ENCODE measurements at regions not wholly inside any gene's neighbourhood (a gene's known extent, or its start where the extent isn't known, plus 50 kb on each side); places are given as distances from the start of the nearest gene placed in this dataset.

GRCh38 chr6:56375806-56376205, 128.4 kb upstream of the COL21A1 start:
- no peak for TF ChIP-seq CTCF (IDR thresholded peaks at IDR 0.05; ENCODE audit: insufficient read depth, low read length, severe bottlenecking)
- DNase-seq (ENCODE audit: low read depth) (no peak), FAIRE-seq (no peak)
- Histone ChIP-seq H3K27me3 (ENCODE audit: control insufficient read depth, insufficient read depth, low read length) (no peaks in the 10 kb centered on the region), H3K4me3 (ENCODE audit: low read depth, low read length) (no peak overlapping the region), H3K36me3 (ENCODE audit: control insufficient read depth, insufficient read depth, low read length) (no peaks in the 10 kb centered on the region)

- peak; percentile 70 for DNase-seq (ENCODE audit: low read depth)
- TF ChIP-seq CTCF (IDR thresholded peaks at IDR 0.05; ENCODE audit: insufficient read depth, low read length, severe bottlenecking): no peak
- Histone ChIP-seq H3K27me3 (ENCODE audit: control insufficient read depth, insufficient read depth, low read length) (no peaks in the 10 kb centered on the region), H3K4me3 (ENCODE audit: low read depth, low read length) (no peak overlapping the region), H3K36me3 (ENCODE audit: control insufficient read depth, insufficient read depth, low read length) (no peaks in the 10 kb centered on the region)
- no peak for FAIRE-seq
These were observed 127.5 kb upstream of the COL21A1 start for GRCh38 chr6:56374841-56375369.

- FAIRE-seq (no peak), DNase-seq (ENCODE audit: low read depth) (no peak)
- TF ChIP-seq CTCF (IDR thresholded peaks at IDR 0.05; ENCODE audit: insufficient read depth, low read length, severe bottlenecking): no peak
- no peaks in the 10 kb centered on the region for H3K36me3 ChIP-seq (ENCODE audit: control insufficient read depth, insufficient read depth, low read length)
- no peak overlapping the region for H3K4me3 ChIP-seq (ENCODE audit: low read depth, low read length)
- no peaks in the 10 kb centered on the region for H3K27me3 ChIP-seq (ENCODE audit: control insufficient read depth, insufficient read depth, low read length)
These were observed 125.1 kb upstream of the COL21A1 start for GRCh38 chr6:56372406-56372995.

GRCh38 chr6:56370561-56371211, 123.3 kb upstream of the COL21A1 start:
- no peak for FAIRE-seq
- peak; percentile 97 for DNase-seq (ENCODE audit: low read depth)
- Histone ChIP-seq H3K27me3 (ENCODE audit: control insufficient read depth, insufficient read depth, low read length) (no peaks in the 10 kb centered on the region), H3K4me3 (ENCODE audit: low read depth, low read length) (peak overlapping the region; percentile 2), H3K36me3 (ENCODE audit: control insufficient read depth, insufficient read depth, low read length) (no peaks in the 10 kb centered on the region)
- TF ChIP-seq CTCF (IDR thresholded peaks at IDR 0.05; ENCODE audit: insufficient read depth, low read length, severe bottlenecking): no peak

- DNase-seq (ENCODE audit: low read depth): peak; percentile 88
- Histone ChIP-seq H3K4me3 (ENCODE audit: low read depth, low read length) (peak overlapping the region; percentile 2), H3K36me3 (ENCODE audit: control insufficient read depth, insufficient read depth, low read length) (no peaks in the 10 kb centered on the region), H3K27me3 (ENCODE audit: control insufficient read depth, insufficient read depth, low read length) (no peaks in the 10 kb centered on the region)
- FAIRE-seq: no peak
- TF ChIP-seq CTCF (IDR thresholded peaks at IDR 0.05; ENCODE audit: insufficient read depth, low read length, severe bottlenecking): peak; percentile 86
These were observed 122.8 kb upstream of the COL21A1 start for GRCh38 chr6:56370127-56370540.
